GM19324 (cell line): ENCODE measurements at regions not wholly inside any gene's neighbourhood (a gene's known extent, or its start where the extent isn't known, plus 50 kb on each side); places are given as distances from the start of the nearest gene placed in this dataset.

Experiments
- ATAC-seq: cut with Tn5 transposase; IDR thresholded peaks from one replicate; pipeline ENCODE4 v1.9.1; 2021; ENCODE audit warnings: mild to moderate bottlenecking, moderate library complexity; ENCODE audit not compliant: unreplicated experiment, low FRiP score

DNA sequence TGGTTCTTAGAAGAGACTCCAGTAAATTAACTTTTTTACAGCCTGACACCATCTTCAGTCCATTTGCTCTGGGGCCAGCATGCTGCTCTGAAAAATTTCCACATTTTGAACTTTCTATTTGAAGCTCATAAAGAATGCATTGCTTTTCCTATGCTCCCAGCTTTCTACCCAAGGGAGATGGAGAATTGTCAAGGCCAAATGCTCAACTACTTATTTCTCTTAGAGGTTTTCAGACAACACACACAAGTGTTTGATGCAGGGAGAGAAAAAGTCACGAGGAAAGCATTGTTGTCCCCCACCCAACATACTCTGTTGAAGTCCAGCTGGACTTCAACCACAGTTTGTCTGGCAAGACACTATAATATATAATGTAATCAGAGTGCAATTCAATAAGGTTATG is 100.3 kb upstream of the CADPS start:
- ATAC-seq: no peak

DNA sequence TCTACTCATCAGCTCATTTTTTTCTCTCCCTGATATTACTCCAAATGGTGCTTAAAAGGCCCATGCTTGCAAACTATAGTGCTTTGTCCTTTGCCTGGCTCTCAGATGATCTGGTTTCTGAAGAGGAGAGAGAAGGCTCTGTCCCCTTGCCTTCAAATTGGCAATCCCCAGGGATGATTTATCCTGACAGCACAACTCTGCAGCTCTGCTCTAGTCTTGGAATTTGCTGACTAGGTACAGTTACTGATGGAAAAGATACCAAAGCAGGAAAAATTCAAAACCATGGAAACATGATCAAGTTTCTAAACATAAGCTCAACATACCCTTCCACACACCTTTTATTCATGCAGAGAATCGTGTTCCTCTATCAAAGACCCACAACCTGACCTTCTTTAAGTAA is 106.7 kb upstream of the CADPS start:
- no peak for ATAC-seq

DNA sequence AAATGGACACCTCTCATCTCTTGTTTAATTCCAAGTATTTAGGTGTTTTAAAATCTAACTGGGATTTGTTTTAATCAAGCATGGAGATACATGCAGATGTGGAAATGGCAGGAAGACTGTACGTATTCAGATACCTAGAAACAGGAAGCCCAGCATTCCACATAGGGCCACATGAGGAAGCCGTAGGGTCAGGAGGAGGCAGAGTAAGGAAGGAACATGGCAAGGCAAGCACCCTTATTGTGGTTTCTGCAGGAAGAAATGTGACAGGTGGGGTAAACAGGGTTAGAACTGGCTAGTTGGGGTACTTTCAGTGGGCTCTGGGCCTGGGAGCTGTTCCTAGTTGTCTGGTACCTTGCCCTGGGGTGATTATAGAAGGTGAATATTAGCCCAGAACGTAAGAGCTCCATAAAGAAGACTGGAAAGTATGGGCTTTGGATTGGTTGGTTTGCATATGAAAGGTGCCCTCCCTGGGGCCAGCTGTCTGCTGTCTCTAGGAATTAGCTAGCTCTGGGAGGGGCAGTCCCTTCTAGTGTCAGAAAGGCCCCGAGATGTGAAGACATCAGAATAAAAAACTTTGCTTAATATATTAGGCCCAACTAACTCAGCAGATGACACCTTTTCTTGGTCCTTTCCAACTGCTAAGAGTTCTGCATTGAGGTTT is 107.7 kb upstream of the CADPS start:
- ATAC-seq: no peak

DNA sequence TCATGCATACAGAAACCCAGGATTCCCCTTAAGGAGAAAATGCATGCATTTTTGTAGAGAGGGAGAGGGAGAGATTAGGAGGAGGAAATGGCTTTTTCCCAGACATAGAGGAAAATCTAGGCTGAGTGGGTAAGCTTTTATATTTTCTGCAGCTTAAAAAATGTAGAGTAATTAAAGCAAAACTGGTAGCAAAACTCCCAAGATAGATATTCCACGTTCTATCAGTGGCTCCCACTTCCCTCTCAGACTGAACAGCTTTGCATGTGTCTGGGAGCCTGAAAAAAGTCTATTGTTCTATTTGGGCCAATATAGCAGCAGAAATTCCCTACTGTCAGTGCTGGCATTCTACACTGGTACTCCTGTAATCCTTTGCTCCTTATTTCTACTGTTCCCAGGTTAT is 110.8 kb upstream of the CADPS start:
- ATAC-seq: no peak

DNA sequence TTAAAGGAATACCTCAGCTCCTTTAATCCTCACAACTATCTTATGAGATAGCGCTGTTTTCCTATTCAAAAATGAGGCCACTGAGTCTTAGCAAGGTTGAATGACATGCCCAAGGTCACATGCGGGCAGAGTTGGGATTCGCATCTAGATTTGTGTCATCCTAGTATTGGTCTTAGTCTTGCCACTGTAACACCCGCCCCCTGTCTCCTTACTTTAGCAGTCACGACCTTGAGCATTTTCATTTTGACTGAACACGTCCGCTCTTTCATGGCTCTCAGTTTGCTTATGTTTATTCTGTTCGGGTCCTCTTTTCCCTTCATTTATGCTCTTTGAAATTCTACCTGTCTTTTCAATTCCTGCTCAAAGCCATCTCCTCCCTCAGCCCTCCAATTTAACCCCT is 112.5 kb upstream of the CADPS start:
- no peak for ATAC-seq

DNA sequence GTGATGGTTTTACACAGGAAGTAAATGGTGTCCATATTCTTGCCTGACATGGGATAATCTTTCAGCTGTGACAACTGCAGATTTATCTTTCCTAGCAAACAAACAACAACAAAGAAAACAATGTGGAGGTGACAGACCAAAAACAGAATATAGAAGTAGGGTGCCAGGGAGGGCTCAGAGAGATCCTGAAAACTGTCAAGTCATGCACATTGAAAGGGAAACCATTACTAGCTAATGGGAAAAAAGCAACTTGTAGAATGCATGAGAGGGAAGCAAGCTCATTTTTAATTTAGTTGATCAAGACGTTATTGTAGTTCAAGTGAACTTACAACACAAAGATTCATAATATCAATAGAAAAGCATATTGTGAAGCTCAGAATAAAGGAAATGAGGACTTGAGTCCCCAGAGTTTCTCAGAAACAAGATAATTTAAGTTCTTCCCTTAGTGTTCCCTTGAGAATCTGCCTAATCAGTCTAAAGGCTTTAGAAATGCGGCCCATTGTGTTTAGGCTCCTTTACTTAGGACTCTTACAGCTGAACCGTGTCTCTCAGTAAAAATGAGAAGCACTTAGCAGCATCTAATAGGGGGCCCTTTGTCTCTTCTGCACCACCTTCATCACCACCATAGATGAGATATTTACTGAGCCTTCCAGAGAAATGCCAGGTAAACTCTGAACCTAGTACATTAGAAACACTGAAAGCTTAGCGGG is 115.6 kb upstream of the CADPS start:
- no peak for ATAC-seq

DNA sequence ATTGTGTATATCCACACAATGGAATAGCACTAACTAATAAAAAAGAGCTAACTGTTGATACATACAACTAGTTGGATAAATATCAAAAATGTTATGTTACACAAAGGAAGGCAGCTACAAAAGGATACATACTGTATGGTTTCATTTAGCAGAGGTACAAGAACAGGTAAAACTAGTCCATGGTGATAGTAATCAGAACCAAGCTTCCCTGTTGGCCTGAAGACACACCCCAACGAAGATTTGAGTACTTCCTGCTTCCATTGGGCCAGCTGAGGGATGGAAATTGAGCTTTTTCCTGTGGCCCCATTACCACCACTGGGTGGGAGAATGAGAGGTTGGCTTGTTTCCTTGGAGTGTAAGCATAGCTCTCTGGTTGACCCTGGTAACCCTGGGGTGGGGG is 117.3 kb upstream of the CADPS start:
- no peak for ATAC-seq

DNA sequence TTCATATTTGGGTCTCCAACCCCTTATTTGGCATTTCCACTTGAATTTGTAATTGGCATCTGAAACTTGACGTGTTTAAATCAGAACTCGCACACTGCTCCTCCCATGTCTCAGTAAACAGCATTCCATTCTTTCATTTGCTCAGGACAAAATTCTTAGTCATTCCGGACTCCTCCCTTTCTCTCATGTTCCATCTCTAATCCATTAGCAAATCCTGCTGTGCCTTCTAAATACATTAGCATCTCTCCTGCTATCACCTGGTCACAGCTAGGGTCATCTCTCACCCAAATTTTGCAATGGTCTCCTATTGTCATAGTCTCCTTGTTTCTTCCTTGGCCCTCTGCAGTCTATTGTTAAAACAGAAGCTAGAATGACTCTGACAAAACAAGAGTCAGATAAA is 119.9 kb upstream of the CADPS start:
- no peak for ATAC-seq

DNA sequence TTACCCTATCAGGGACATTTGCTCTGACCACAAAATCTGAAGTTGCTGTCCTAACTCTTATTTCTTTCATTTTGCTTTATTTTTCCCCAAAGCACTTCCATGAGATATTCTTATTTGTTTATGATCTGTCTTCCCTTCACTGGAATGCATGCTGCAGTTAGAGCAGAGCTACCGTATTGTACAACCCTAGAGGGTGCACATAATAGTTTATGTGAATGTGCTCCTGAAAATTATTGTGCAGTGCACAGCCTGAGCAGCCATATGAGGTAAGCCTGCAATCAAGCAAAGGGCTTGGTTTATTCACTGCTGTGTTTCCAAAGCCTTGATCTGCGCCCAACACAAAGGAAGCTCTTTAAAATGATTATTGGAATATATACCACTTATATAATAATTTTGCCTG is 120.3 kb upstream of the CADPS start:
- ATAC-seq: no peak

DNA sequence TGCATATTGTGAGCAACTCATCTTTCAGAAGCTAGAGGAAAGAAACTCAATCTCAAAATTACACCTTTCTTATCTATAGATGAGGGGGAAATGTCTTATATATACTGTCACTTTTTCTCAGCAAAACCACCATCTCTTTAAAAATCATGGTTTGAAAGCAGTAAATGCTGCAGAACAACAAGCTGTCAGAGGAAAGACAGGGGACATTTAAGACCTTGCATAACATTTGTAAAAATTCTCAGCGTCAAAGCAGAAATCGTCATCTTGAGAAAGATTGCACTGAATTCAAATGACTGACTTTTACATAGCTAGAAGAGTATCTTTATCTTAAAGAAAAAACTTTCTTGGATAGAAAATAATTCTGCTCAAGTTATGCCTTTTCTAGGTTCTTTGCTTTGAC is 122.2 kb upstream of the CADPS start:
- ATAC-seq: no peak

DNA sequence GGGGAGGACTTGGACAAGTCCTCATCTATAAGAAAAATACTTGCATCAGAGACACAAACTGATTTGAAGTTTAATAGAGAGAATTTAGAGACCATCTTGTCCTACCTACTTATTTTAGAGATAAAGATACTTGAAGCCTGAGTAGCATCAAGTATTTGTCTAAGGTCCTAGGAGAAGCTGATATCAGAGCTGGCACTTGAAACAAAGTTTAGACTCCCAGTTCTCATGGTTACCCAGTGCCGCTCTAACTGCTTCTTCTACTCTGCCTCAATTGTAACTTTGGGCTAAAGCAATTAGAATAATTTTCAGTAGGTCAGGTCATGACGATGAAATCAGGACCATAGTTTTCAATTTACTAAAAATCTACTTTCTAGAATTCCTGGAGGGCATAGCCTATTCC is 123.9 kb upstream of the CADPS start:
- no peak for ATAC-seq

DNA sequence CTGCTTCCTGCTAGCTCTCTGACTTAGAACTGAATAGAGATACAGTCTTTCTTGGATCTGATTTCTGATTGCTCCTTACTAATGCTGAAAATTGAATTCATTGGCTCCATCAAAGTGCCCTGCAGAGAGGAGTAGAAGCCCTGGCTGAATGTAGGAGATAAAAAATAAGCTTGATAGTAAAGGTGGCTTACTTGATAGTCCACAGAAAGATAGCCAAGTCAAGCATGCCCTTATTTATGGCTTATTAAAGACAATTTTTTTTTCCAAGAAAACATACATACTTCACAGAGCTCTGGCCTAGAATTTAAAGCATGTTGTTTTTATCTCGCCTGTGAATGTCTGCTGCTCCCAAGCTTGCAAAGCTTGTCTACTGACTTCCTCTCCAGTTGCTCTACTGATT is 124.6 kb upstream of the CADPS start:
- no peak for ATAC-seq

DNA sequence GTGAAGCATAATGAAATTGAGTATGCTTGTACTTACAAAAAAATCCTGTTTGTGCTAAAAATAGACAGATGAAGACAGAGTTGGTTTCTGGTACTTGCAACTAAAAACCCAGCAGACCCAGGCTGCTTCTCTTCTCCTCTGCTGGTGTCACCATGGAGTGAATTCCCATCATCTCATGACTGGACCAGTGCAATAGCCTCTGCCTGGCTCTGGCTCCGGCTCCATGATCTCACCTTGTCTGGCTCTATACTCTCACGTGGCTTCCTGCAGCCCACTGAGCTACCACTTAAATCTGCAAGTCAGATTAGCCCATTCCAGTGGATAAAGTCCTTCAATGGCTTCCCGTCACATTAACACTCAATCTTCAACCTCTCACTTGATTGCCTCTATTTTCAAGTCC is 129.2 kb upstream of the CADPS start:
- no peak for ATAC-seq

DNA sequence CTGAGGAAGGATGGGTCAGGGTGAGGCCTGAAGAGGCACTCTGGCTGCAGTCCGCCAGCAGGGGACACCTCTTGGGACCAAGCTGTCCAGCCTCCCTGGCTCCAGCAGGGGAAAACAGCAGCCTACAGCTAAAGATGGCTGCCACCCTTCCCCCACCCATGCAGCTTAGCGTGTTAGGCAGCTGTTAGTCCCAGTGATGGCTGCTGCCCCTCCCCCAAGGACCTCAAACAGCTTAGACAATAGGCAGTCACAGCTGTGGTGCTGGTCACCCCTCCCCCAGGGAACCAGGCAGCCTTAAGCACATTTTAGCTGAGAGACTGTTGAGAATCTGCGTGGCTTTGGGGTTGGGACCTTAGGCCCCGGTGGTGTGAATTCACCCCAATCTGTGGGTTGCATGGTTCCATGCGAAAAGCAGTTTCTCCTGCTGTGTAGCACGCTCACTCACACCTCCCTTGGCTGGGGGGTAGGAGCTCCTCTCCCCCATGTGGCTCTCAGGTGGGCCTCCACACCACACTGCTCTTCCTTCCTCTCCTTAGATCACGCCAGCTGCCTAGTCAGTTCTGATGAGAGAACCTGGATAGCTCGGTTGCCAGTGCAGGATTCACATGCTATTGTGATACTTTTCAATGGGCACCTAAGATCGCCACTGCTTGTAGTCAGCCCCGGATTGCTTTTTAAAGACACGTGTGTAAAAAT is 140.5 kb upstream of the CADPS start:
- no peak for ATAC-seq

DNA sequence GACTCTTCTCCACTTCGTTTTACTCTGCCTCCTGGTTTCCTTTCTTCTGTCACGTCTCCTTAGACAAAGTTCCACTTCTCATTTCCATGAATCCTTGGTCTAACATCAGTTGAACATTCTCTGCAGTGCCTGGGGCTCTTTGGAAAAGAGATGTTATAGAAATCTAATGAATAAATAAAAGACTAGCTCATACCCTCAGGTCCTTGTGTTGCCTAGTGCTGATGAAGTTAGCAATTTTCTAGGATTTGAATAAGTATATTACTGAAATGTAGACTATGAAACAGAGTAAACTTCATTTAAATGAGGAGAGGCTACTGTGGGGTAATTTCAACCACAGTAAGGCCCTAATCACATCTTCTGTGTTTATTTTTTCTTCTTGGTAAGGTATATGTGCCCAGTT is 146.9 kb upstream of the CADPS start:
- ATAC-seq: no peak

DNA sequence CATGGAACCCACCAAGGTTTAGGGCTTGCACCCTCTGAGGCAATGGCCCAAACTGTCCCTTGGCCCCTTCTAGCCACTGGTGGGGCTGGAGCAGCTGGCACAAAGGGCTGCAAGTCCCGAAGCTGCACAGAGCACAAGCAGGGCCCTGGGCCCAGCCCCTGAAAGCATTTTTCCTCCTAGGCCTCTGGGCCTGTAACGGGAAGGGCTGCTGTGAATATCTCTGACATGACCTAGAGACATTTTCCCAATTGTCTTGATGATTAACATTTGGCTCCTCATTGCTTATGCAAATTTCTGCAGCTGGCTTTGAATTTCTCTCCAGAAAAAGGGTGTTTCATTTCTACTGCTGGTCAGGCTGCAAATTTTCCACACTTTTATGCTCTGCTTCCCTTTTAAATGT is 151.5 kb upstream of the CADPS start:
- no peak for ATAC-seq

DNA sequence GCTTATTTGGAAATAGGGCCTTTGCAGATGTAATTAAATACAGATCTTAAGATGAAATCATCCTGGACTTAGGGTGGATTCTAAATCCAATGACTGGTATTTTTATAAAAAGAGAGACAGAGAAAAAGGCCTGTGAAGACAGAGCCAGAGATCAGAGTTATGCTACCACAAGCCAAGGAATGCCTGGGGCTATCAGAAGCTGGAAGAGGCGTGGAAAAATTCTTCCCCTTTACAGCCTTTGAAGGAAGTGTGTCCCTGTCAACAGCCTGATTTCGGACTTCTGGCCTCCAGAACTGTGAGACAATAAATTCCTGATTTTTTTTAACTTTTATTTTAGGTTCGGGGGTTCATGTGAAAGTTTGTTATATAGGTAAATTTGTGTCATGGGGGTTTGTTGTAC is 154.1 kb upstream of the CADPS start:
- ATAC-seq: no peak

DNA sequence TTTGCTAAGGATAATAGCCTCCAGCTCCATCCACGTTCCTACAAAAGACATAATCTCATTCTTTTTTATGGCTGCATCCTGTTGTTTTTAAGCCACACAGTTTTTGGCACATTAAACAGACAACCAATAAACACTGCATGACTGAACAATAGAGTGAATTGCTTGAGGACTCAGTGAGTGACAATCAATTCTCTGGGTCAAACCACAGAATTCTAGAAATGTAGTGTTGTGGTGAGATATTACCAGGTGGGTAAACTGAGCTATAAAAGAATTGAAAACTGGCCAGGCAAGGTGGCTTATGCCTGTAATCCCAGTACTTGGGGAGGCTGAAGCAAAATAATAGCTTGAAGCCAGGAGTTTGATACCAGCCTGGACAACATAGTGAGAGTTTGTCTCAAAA is 154.7 kb upstream of the CADPS start:
- no peak for ATAC-seq

DNA sequence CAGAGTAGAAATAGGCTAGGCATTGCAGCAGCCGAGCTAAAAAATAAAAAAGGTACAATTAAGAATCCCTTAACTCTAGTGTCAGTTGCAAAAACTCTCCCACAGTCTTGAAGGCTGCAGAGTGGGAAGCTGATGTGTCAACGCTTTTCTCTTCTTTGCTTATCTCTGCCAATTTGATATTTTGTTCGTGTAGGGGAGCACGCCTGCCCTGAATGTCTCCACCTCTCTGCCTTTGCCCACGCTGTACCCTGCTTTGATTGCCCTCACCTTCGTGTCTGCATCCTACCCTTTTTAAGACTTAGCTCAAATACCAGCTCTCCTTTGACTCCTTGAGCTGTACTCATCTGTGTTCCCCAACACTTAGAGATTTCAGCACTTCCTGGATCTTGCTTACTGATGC is 155.4 kb upstream of the CADPS start:
- ATAC-seq: no peak

DNA sequence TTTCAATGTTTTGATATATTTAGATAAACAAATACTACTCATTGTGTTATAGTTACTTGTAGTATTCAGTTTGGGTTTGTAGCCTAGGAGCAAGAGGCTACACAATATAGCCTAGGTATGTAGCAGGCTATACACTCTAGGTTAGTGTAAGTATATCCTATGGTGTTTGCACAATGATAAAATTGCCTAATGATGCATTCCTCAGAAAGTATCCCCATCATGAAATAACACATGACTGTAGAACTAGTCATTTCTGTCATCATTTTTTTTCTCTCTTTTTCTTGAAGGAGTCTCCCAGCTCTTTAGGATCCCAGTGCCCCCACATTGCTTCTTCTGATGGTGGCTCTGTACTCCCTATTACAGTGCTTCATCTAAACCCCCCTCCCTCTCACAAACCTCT is 157.7 kb upstream of the CADPS start:
- ATAC-seq: no peak

DNA sequence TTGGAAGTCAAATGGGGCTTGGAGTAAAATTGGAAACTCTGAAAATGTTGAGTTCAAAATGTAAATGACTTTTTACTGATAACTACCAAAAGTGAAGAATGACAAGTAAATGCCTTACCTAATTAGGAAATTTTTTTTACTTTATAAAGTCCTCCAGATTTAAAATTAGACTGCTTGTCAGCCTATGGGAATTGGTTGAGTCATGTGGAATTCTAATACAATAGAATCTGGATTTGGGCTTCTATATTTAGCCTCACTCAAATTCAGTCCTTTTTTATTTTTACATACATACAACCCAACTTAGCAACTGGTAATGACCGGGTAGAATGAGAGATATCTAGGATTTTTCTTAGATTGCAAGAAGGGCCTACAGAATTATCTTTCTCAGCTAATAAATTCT is 158.9 kb upstream of the CADPS start:
- ATAC-seq: no peak

DNA sequence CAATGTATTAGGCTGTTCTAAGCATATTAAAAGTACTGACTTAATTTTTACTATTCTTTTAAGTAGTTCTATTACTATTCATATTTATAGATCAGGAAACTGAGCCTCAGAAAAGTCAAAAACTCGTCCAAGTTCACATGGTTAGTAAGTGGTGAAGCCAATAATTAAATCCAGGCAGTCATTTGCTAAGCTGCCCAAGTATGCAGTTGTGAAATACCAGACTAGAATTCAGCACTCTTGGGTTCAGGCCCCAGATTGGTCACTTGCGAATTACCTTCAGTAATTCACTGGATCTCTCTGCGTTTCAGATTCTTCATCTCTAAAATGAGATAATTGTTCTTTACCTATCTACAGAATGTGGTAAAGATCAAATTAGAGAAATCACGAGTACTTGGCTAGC is 161.9 kb upstream of the CADPS start:
- ATAC-seq: no peak
